Hepatic stellate cell (primary cell): ENCODE measurements at regions not wholly inside any gene's neighbourhood (a gene's known extent, or its start where the extent isn't known, plus 50 kb on each side); places are given as distances from the start of the nearest gene placed in this dataset.

ENCODE experiments used
- DNase-seq: peaks from one replicate; pipeline ENCODE4 v3.0.0; 2011; ENCODE audit warnings: low spot score

DNA sequence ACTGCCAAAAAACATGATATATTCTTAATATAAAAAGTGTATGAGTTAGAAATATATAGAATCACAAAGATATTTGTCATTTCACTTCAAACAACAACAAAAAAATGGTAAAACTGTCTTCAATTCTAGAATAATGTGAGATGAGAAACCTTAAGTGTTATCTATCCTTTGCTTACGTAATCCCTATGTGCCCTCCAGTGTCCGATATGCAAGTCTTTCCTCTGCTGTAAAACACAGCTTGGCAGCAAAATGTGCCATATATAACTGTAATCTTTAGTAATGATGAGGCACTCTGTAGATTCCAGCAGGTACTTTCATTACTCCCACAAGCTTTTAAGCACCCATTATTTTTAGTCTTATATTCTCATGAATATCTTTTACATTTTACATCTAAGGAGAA lies 555.1 kb upstream of the FRG1 start:
- DNase-seq: no peak

DNA sequence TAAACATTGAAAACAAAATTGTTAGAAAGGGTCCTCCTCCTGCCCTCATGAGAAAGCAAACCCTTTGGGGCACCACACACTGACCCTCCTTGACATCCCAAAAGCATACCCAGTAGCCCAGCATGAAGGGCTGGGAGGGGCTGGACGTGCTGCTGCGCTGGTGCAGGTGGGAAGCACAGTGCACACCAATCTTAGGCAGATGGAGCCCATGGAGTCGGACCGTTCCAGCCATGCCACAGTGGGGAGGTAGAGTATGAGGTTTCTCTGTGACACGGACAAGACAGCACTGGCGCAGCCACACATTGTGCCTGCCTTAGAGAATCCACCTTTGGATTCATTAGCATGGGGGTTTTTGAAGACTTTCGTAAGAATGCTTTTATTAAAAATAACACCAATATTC lies 544.2 kb upstream of the FRG1 start:
- no peak for DNase-seq

DNA sequence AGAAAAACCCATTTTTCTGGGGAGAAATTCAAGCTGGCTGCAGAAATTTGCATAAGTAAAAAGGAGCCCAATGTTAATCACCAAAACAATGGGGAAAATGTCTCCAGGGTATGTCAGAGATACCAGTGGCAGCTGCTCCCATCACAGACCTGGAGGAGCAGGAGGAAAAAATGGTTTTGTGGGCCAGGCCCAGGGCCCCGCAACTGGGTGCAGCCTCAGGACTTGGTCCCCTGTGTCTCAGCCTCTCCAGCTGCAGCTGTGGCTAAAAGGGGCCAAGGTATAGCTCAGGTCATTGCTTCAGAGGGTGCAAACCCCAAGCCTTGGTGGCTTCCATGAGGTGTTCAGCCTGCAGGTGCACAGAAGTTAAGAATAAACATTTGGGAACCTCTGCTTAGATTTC lies 536.4 kb upstream of the FRG1 start:
- no peak for DNase-seq

DNA sequence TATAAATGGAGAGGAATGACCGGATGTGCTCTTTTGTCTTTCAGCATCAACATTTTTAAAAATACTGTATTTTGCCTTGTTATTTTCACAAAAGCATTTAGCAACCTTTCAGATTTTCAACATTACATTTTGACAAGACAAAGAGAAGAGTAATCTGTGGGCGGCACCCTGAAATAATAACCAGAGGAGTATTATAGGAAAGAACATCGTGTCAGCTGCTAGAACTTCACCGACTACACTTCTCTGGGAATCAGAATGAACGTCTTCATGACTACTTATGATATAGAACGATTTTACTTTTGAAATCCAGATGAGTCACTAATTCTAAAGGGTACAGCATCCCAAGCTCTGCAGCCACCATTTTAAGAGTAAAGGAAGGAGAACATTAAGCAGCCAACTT lies 531.5 kb upstream of the FRG1 start:
- no peak for DNase-seq

DNA sequence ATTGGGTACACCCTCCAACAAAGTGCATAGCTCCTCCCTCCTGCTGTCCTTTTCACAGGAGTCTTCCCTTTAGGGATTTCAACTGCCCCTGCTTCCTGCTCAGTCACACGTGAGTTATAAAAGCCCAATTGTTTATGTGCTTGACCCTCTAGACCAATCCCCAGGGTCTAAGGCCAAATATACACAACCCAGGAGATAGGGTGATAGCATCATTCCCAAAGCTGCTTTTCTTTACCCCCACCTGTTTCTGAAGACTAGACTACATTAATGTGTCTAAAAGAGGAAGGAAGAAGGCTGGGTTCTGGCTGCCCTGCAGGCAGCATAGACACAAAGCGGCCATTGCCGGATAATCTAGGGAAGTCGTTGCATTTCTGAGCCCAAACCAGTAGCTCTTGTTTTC lies 526.7 kb upstream of the FRG1 start:
- DNase-seq: no peak

DNA sequence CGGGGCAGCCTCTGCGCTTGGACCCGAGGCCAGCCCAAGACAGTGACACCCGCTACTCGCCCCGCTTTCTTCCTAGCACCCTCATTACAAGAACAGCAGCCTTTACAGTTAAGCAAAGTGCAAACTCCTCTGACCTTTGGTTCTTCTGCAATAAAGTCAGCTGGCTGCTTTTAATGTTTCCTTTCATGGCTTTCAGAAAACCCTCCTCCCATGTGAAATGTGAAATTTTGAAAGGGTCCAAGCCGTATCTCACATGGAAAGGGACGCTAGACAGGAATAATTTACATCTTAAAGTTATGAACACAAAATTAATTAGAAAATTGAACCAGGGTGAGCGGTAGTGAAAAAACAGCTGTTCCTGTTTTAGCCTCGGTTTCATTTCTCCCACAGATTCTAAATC lies 520.1 kb upstream of the FRG1 start:
- no peak for DNase-seq

DNA sequence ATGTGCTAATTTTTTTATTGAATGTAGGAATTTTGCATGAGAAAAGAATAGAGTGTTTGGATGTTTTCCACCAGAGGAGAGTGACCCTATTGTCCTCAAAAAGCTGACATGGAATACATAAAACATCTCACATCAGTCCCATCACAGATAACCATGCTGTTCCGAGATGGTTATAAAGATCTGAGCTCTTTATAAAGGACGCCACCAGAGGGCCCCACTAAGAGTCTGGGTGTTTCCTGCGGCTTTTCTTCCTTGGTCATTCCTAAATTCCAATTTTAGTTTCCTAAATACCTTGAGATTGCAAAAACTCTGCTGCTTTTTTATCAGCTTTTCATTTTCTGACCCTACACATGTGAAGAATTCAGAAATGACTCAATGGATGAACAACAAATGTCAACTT lies 504.5 kb upstream of the FRG1 start:
- DNase-seq: no peak

DNA sequence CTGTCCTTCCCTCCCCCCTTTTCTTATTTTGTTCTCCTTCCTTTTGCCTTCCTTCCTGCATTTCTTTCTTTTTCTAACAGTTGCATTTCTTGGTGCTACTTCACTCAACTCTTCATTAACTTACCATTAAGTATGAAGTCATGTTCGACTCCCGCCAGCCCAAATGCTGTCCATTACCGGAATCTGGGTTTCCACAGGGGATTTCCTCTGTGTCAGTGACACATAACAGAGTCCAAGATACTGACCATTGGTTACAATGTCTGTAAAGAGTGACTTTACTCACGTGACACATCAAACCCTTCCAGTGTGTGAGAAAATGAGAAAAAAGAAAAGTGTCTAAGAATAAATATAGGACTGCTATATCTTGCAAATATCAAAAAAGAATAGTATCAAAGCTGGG lies 500.0 kb upstream of the FRG1 start:
- no peak for DNase-seq

DNA sequence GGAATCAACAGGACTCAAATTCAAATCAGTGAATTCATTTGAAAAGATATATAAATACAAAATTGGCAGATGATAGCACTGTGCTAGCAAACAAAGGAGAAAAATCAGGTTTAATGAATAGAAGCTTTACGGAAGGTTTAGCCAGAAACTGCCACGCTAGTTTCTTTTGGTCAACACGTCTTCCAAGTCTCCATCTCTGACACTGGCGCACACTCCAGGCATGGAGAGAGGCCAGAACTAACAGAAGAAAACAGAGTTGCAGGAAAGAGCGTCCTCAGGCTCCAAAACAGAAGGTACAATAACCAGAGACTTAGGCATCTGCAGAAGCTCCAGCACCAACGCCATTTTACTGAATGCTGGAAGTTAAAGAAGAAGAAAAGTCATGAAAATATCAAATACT lies 497.3 kb upstream of the FRG1 start:
- DNase-seq: no peak

DNA sequence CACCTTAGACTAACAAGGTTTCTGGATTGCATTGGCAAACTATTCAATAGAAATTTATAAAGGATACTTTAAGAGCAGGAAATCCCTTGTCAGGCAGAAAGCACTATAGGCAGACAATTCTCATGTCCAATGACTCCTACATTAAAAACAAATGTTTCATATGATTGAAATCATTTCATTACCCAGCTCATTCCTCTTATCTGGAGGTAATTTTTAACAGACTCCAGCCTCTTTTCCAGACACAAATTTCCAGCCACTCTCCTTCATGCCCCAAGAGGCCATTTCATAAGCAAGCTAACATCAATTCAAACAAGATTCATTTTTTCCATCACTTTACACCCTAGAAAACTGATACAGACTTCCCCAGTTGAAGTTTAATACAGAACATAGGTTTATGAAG lies 495.1 kb upstream of the FRG1 start:
- no peak for DNase-seq

DNA sequence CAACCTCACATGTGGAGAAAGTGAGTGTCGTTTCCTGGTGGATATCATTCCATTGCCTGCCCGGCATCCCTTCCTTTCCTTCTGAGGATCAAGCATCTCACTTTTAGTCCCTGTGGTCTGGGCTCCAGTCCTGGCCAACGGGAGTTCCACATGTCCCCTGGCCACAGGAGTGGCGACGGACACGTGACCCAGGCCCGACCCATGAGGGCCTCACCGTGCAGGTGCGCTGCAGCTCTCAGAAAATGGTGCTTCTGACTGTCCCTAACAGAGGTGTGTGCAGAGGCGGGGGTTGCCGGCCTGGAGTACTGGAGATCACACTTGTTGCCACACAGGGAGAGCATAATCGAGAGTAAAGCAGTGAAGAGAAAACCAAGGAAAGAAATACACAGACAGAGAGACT lies 476.9 kb upstream of the FRG1 start:
- DNase-seq: no peak

DNA sequence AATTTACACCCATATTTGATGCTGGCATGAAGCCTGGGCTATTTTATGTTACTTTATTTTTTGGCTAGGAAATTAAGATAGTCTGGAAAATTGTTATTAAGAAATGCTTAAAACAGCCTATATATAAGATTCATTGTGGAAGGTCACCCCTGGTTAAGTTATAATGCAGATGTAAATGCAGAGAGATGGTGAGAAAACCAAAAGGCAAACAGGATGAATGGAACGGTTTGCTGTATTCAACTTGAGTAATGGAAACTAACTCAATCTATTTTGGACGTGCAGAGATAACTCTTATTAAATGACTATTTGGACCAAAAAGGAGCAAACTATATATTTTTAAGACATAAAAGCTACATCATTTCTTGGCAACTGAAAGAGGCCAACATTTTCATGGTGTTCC lies 446.3 kb upstream of the FRG1 start:
- DNase-seq: no peak

DNA sequence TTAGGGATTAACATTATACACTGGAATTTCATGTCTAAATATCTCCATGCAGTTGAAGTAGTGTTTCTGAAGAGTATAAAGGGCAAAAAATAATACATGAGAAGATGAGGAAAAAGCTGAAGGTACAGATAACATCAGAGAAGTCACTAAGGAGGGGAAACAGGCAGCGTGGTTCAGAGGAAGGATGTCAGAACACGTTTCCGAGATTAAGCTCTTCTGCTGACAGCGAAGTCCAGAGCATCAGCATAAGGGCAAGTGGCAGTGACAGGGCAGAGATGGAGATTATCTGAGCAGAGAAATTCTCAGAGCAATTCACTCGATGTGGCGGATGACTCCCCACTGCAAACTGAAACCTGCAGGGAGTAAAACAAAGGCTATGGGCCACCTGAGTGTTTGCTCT lies 443.2 kb upstream of the FRG1 start:
- DNase-seq: no peak

DNA sequence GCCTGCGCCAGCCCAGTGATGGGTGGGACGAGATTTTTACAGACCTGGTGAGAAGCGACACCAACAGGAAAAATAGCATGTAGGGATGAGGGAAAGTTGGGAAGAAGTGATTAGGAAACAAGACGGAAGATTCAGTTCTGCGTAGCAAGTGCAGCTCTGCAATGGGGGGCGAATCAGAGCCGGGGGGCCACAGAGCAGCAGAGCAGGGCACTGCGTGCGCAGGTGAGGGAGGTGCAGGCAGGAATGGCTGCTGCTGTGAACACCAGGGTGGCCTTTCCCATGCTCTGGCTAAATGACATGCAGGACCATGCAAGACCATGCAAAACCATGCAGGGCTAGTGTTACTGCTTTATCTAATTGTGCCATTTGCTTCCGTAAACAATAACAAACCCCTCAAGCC lies 442.7 kb upstream of the FRG1 start:
- no peak for DNase-seq

DNA sequence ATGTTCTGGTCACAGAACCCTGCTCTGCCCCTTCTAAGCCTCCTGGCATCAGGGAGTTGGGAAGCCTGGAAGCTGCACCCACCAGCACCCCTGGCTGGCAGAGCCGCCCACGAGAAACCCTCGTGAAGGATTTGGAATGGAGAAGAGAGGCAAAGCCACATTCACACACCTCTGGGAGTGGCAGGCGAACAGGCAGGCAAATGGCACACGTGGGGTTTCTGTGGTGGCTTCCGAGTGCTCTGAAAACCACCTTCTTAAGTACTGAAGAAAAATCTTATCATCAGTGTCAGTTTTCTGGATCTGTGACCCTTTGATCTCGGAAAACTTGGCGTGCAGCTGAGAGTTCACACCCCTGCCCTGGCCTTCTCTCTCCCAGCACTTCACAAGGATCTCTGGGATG lies 442.2 kb upstream of the FRG1 start:
- no peak for DNase-seq

DNA sequence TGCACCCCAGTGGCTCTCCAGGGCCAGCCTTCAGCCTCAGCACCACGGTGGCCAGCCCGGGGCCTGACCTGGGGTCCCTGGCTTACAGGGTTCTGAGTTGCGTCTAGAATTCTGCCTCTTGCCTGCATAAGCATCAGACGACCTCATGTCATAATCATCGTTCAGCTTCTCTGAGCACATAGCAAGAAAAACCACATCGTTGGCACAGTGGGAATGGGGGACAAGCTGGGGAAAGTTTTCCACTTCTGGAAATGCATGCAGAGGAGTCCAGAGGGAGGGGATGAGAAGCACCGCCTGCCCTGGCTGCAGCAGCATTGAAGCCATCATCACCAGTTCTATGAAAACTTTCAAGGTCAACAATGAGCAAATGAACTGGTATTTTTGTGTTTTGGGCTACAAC lies 441.0 kb upstream of the FRG1 start:
- DNase-seq: no peak

DNA sequence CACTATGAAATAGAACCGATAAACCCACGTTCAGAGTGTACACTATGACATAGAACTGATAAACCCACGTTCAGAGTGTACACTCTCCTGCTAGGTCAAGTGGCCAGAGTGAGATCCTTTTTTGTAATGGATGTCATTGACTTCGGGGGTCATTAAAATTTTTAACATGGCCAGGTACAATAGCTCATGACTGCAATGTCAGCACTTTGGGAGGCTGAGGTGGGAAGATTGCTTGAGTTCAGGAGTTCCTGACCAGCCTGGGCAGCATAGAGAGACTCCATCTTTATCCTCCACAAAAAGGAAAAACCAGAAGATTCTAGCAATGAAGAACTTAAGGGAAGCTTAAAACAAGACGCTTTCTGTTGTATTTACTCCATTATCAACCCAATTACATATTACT lies 439.7 kb upstream of the FRG1 start:
- DNase-seq: no peak

DNA sequence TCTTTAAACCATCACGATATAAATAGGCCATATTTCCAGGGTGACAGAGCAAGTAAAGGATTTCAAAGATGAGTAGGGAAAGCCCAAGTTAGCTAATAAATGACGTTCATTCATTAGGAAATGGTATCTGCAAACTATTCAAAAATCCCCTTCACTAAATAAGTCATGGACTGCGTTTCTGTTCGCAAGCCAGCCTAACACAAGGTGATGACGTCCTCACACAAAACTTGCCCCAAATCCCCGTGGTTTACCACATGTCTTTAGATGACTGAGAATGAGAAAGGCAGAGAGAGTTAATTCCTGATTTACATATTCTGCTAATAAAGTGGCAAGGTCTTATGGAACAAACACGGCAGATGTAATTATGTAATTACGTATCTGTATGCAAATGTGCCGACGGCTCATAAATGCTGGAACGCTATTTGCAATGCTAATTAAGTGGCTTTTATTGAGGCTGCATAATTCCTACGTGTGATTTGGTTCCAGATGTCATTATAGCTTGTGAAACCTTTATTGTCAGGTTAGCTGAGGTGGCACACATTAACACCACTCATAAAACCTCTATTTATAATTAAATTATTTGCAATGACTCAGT lies 437.7 kb upstream of the FRG1 start:
- no peak for DNase-seq

DNA sequence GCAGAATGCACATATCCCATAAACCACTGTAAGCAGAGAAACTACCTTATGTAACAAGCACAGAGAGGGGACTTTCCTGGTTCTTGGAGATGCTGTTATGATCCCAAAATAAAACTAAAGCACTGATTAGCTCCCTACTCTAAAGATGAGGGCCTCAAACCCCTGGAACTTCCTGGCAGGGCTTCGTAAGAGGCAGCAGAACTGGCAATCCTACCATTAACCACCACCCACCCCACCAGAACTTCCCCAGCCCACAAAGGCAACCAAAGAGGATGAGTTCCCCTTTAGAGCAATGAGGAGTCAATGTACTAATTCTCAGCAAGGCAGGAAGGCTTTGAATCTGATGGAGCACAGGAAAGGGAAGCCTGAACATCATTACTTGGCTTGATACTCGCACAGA lies 436.5 kb upstream of the FRG1 start:
- no peak for DNase-seq

DNA sequence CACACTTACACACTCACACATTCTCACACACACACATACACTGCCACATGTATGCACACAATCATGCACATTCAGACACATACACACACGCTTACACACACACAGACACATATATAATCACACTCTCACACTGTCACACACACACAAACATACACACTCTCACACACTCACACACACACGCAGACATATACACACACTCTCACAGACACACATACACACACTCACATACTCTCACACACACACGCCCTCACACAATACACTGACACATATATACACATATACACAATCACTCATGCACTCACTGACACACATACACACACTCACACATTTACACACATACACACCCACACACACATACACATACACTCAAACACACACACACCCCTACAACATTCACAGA lies 435.3 kb upstream of the FRG1 start:
- no peak for DNase-seq

DNA sequence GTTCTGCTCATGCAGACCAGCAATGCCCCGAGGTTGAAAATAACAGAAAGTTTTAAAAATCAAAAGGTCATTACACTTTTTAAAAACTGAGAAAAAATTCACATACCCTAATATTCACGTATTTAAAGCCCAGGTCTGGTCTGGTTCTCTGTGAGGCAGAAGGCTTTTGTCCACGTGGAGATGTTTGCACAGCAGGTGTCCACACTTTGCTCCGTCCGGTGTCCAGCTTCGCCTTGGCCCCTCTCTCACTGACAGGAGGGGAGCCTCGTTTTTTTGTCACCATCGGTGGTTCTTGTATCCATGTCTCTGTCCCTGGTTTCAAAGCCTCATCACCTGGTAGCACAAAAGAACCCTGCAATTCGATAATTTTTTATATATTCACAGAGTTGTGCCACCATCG lies 434.6 kb upstream of the FRG1 start:
- DNase-seq: no peak

DNA sequence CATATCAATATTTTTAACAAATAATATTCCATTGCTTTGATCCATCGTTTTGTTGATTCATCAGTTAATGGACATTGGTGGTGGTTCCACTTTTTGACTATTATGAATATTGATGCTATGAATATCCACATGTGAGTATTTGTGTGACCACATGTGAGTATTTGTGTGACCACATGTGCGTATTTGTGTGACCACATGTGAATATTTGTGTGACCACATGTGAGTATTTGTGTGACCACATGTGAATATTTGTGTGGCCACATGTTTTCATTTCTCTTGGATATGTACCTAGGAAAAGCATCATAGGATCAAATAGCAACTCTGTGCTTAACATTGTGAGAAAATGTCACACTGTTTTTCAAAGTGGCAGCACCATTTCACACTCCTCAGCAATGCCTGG lies 433.6 kb upstream of the FRG1 start:
- DNase-seq: no peak

DNA sequence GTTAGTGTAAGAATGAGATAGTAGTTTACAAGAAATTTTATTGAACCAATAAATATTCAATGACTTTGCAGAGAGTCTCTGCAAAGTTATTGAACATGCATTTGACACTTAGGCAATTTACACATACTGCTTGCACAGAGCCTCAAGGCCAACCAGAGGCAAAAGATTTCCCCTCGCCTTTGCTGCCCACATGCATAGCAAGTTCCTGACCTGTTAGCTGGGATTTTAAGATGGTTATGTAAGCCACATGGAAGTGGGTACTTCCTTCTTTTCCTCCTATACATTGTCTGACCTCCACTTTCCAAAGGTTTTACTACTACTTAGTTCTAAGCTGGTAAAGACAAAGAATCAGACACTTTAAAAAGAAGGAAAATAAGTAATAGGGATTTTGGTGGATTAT lies 430.1 kb upstream of the FRG1 start:
- DNase-seq: no peak

DNA sequence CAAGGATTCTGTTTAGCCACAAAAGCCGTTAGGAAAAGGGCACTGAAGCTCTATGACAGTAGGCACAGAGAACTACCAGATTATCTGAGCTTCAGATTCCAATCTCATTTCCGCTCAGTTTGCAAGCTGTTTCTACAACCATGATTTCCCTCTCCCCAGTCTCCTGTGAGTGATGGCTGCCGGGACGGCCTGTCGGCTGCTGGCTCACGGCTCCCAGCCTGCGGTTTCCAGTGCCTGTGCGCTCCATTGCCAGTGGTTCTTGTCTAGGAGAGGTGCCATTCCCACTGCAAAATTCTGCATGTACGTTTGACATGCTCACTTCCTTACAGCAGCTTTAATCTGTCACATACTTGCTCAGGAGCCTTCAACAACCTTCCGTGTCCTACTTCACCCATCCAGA lies 429.1 kb upstream of the FRG1 start:
- DNase-seq: no peak

DNA sequence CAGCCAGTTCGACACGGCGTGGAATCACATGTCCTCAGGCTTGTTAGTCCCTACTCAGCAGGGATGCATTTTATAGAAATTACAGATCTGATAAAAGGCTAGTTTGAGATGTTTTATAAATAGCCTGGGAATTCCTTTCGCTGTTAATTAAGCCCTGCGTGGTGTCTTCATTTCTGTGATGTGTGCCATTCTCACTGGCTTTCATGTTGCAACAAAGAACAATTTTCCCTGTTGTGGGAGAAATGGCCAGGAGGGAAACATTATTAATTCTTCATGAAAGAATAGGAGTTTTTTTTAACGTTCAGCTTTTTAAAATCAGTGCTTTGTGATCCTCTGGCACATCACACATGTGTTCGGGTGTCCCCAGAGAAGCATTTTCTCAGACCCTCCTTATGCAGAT lies 427.3 kb upstream of the FRG1 start:
- no peak for DNase-seq
